ENCODE measurements at regions not wholly inside any gene's neighbourhood (a gene's known extent, or its start where the extent isn't known, plus 50 kb on each side); places are given as distances from the start of the nearest gene placed in this dataset.

GRCh38 chr15:35305031-35305550 lies 220.0 kb upstream of the NANOGP8 start:
- TF ChIP-seq CTCF (IDR thresholded peaks at IDR 0.05) (no peak), POLR2A (IDR thresholded peaks at IDR 0.05) (no peak)
